HG03571 (cell line): ENCODE measurements at regions not wholly inside any gene's neighbourhood (a gene's known extent, or its start where the extent isn't known, plus 50 kb on each side); places are given as distances from the start of the nearest gene placed in this dataset.

Source experiments
- ATAC-seq: cut with Tn5 transposase; IDR thresholded peaks from one replicate; pipeline ENCODE4 v1.9.1; 2021; ENCODE audit not compliant: unreplicated experiment

GRCh38 chr5:125402787-125403186 is 656.3 kb upstream of the ZNF608 start:
- ATAC-seq = no peak

GRCh38 chr5:125404056-125404455 is 657.6 kb upstream of the ZNF608 start:
- ATAC-seq = no peak

DNA sequence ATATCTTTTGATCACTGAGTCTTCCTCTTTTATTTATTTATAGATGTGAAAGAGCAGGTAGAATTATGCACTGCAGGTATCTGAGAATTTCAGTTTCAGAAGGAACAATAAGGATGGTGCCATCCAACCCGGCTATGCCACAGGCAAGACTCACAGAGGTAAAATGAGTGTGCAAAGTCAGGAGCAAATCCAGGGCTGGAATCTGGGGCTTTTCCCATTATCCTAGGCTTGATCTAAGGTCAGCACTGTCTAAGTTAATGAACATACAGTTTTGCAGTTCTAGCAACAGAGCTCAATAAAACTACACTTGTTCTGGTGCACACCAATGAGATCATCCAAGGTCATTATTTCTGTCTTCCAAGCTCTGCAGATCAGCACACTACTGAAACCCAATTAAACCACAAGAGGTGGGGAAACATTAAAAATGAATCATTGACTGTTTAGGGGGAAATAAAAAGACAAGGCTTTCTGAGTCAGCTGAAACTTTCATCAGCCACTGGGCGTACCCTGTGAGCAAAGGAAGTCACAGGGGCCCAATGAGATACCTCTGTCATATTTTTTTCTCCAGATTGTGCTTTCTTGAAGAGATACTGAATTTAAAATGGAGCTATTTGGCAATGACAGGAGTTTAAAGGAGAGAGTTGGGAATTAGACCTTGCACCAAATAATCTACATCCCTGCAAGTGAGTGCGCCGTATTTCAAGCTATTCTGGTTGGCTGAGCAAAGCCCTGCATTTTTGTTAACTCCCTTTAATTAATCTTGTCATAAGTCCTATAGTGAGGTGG is 662.2 kb upstream of the ZNF608 start:
- ATAC-seq = peak; percentile 48

GRCh38 chr5:125409234-125409860 is 662.9 kb upstream of the ZNF608 start:
- no peak for ATAC-seq

- ATAC-seq = no peak
These were observed 663.6 kb upstream of the ZNF608 start for GRCh38 chr5:125409861-125410536.

GRCh38 chr5:125410537-125411070 is 664.2 kb upstream of the ZNF608 start:
- ATAC-seq = no peak

GRCh38 chr5:125411071-125411743 is 664.8 kb upstream of the ZNF608 start:
- ATAC-seq = peak; percentile 46

- ATAC-seq = peak; percentile 66
These were observed 665.5 kb upstream of the ZNF608 start for GRCh38 chr5:125411744-125412560.

DNA sequence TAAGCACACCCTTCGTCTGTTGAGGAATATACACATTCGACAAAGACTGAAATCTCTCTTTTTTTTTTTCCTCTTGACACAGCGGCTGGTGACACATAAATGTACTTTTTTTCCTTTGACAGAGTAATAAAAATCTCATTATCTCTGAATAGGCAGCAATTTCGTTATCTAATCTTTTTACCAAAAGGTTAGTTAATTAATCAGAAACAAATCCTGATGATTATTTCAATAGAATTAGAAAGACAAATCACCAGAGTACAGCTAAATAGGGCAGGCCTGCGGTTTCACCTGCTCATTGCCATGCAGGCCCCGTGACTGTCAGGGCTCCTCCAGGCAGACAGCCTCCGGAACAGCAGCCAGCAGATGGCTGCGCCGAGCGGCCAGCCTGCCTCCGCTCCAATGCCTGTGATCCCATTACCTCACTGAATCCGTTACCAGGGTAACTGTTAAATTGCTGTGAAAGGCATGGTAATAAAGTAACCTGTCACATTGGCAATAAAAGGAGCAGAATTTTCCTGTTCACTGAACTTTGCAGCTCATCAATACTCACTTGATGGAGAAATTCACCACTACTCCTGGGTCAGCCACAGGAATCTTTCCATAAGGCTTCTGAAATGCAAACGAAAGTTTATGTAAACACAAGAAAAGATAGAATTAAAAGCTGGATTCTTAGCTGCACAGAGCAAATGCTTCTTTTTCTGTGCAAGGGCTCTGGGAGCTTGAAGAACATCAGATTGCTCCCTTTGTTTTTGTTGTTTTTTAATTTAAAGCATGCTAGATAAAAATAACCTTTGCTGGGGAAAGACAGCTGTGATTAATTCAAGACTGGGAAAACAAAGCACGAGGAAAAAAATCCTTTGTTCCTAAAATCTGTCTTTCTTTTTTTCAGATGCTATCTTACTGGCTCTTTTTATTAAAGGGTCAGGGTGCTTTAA is 666.4 kb upstream of the ZNF608 start:
- peak; percentile 26 for ATAC-seq

- no peak for ATAC-seq
These were observed 667.2 kb upstream of the ZNF608 start for GRCh38 chr5:125413496-125414274.

DNA sequence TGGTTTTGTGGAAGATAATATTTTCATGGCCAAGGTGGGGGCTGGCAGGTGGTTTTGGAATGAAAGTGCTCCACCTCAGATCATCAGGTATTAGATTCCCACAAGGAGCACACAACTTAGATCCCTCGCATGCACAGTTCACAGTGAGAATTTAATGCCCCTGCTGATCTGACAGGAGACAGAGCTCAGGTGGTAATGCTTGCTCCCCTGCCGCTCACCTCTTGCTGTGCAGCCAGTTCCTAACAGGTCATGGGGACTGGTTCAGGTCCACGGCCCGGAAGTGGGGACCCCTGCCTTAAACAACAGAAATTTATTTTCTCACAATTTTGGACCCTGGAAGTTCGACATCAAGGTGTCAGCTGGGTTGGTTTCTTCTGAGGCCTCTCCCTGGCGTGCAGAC is 668.7 kb upstream of the ZNF608 start:
- no peak for ATAC-seq

GRCh38 chr5:125416055-125416454 is 669.6 kb upstream of the ZNF608 start:
- ATAC-seq = no peak

- no peak for ATAC-seq
These were observed 674.6 kb upstream of the ZNF608 start for GRCh38 chr5:125421006-125421405.

- no peak for ATAC-seq
These were observed 675.9 kb upstream of the ZNF608 start for GRCh38 chr5:125422342-125422741.

DNA sequence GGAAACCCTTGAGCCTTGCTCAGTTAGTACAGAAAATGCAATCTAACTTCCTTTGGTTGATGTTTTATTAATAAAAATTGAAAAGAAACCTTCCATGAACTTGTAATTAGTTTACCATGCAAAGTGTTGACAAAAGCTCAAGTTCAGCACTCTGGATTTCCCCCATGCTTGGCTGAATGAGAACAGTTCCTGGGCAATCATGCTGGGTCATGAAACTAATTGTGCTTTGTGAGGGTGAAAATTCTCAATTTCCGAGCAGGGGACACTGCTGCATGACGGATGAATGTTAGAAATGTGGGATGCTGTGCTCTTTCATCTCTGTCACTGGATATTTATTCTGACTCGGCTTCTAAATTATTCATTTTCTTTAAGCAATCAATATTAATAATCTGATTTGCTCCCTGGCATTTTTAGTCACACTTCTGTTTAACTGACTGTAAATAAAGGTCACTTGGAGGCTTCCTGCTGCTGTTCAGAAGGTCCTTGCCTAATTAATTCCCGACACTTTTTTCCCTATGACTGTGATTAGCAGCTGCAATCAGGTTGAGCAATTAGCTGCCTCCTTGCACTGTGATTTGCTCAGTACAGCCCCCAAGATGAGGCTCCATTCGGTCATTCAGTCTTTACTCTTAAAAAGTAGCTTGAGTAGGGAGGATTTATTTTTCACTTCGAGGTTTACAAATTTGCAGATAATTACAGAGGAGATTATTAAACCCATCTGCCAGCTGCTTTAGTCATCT is 678.1 kb upstream of the ZNF608 start:
- no peak for ATAC-seq

DNA sequence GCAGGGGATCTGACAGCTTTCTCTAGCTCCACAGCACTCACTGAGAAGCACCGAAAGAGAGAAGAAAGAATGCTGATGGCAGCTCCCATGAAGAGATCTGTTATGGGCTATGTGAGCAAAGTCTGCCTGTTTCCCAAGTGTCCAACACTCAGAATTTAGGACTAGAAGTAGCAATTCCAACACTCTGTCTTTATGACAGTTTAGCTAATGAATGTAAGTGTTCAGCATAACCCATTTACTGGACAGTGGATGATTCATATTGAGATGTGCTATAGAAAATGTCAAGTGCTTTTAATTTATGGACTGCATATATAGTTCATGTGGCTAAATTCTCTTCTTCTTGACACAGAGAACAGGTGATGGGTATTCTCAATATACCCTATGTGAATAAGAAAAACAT is 683.1 kb upstream of the ZNF608 start:
- no peak for ATAC-seq

DNA sequence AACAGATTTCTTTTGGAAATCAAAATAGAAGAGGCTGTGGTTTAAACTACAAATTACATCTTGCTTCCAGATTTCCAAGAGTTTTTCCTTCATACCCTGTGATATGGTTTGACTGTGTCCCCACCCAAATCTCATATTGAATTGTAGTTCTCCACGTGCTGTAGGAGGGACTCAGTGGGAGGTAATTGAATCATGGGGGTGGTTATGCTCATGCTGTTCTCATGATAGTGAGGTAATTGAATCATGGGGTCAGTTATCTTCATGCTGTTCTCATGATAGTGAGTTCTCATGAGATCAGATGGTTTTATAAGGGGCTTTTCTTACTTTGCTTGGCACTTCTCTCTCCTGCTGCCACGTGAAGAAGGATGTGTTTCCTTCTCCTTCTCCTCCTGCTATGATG is 687.0 kb upstream of the ZNF608 start:
- ATAC-seq = no peak

GRCh38 chr5:125439243-125439642 is 692.8 kb upstream of the ZNF608 start:
- ATAC-seq = no peak
